Right lobe of liver (tissue), 6 donors: ENCODE measurements at regions not wholly inside any gene's neighbourhood (a gene's known extent, or its start where the extent isn't known, plus 50 kb on each side); places are given as distances from the start of the nearest gene placed in this dataset.

Experiments
- ATAC-seq, 4 donors: fragments of 200-7000 bp; cut with Tn5 transposase; one replicate each; pipeline ENCODE4 v1.9.1; 2020; ENCODE audit warnings: mild to moderate bottlenecking in 4 of 4, moderate library complexity in 4 of 4
- DNase-seq, 3 donors: peaks; one replicate each; pipeline ENCODE4 v3.0.0-alpha.2; 2020
- H3K27ac ChIP-seq, 3 donors: fragments of 200-600 bp; one replicate each; pipeline ENCODE4 v1.8.0; 2022
- H3K27me3 ChIP-seq, 2 donors: fragments of 200-600 bp; one replicate each; pipeline ENCODE4 v1.8.0; 2022
- H3K36me3 ChIP-seq, 4 donors: fragments of 200-600 bp; sonication (generic) in 1 of 4; one replicate each; pipeline versions ENCODE4 v1.5.1 to v1.8.0; 2017 to 2022; ENCODE audit warnings: control low read depth in 1 of 4
- H3K4me1 ChIP-seq, 4 donors: fragments of 200-600 bp; sonication (generic) in 1 of 4; one replicate each; pipeline versions ENCODE4 v1.5.1 to v1.8.0; 2017 to 2022; ENCODE audit warnings: control low read depth in 1 of 4
- H3K4me3 ChIP-seq, 3 donors: fragments of 200-600 bp; one replicate each; pipeline ENCODE4 v1.8.0; 2022
- H3K9me3 ChIP-seq, 4 donors: fragments of 200-600 bp; sonication (generic) in 1 of 4; one replicate each; pipeline versions ENCODE4 v1.5.1 to v1.8.0; 2017 to 2022; ENCODE audit warnings: control low read depth in 1 of 4
- CTCF ChIP-seq, 4 donors: fragments of 200-600 bp in 3 of 4; fragments of 450-650 bp in 1 of 4; IDR thresholded peaks; one replicate each; pipeline versions ENCODE4 v1.5.1 to v1.8.0; 2016 to 2022; ENCODE audit warnings: antibody characterized with exemption in 4 of 4, mild to moderate bottlenecking in 2 of 4
- POLR2A ChIP-seq: fragments of 450-650 bp; IDR thresholded peaks from one replicate; pipeline ENCODE4 v1.6.1; 2017; ENCODE audit warnings: antibody characterized with exemption, mild to moderate bottlenecking
- WGBS: methylation state at CpG from one replicate; pipeline ENCODE4 v1.1.6; 2018; ENCODE audit warnings: low coverage, low lambda C conversion rate; ENCODE audit not compliant: insufficient coverage; ENCODE audit errors: missing lambda C conversion rate; 5-methylcytosine and 5-hydroxymethylcytosine counted together
- intact Hi-C, 2 donors: fragments of 100-400 bp; cut with DNase I; formaldehyde crosslinking; loops; one replicate each; pipeline versions ENCODE4 v1.11.2 to v1.14.1; 2022
- donor health status: DM: no; HTN: yes; CAD: no.
- donor health status: DM: no; HTN: no; CAD: no.
- donor health status: DM: no; HTN: no; CAD: no.
- donor health status: DM: no; HTN: yes; CAD: no.
- donor health status: DM: no; HTN: yes; CAD: no.

DNA sequence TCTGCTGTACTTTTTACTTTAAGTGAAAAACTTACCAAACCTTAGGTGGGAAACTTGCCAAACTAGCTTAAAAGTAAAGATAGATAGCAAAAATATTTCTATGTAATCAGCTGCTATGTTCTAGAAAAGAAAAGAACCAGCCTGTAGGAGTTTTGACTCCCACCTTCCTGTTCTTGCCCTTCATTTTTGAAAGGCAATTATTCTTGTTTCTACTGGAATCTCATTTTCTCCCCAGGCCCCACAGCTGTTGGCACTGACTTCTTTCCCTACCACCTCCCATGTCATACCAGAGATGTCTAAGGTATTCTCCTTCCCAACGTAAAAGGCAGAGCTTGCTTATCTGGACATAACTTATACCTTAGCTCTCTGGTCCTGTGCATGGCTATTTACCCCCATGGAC lies 389.7 kb downstream of the ARHGEF28 start:
- Histone ChIP-seq H3K27ac (no peak overlapping the region), H3K4me3 (no peak overlapping the region), H3K36me3 (no peaks in the 10 kb centered on the region), H3K9me3 (no peaks in the 10 kb centered on the region), H3K4me1 (no peaks in the 10 kb centered on the region), H3K27me3 (no peaks in the 10 kb centered on the region)
- intact Hi-C loops, result no loop called here
- no peak for TF ChIP-seq CTCF (IDR thresholded peaks at IDR 0.05)
- no peak for TF ChIP-seq POLR2A
- no peak for DNase-seq
- 90% methylated on average over 1 of the region's 1 CpG for WGBS
- no peak for ATAC-seq

DNA sequence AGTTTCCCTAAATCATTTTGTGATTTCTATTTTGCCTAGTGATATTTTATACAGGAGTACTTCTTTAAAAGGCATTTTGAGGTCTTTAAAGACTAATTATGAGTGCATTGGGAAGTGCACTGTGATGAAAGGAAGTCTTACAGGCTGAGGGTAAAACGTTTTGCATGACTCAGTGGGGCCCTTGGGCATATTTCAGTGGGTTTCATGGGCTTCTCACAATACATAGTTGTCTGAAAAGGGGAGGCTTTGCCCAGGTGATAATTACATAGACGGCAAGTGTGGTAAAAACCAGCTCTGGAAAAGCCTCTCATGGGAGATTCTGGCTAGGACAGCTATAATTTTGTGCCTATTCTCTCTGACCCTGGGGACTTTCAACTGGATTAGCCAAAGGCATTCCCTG lies 387.2 kb downstream of the ARHGEF28 start:
- intact Hi-C loops, result no loop called here
- H3K4me1 ChIP-seq, result no peaks in the 10 kb centered on the region
- no peaks in the 10 kb centered on the region for H3K9me3 ChIP-seq
- TF ChIP-seq CTCF (IDR thresholded peaks at IDR 0.05) (no peak), POLR2A (no peak)
- H3K27me3 ChIP-seq, result no peaks in the 10 kb centered on the region
- DNase-seq, result no peak
- H3K27ac ChIP-seq, result no peak overlapping the region
- no peak for ATAC-seq
- no peaks in the 10 kb centered on the region for H3K36me3 ChIP-seq
- H3K4me3 ChIP-seq, result no peak overlapping the region
- 53% methylated on average over 2 of the region's 2 CpGs for WGBS

GRCh38 chr5:74009502-74009901 lies 383.5 kb downstream of the ARHGEF28 start:
- intact Hi-C loops, result no loop called here
- Histone ChIP-seq H3K4me3 (no peak overlapping the region), H3K36me3 (no peaks in the 10 kb centered on the region), H3K9me3 (no peaks in the 10 kb centered on the region), H3K4me1 (no peaks in the 10 kb centered on the region), H3K27ac (no peak overlapping the region), H3K27me3 (no peaks in the 10 kb centered on the region)
- 28% methylated on average over 1 of the region's 1 CpG for WGBS
- ATAC-seq (no peak), DNase-seq (no peak)
- no peak for TF ChIP-seq POLR2A
- TF ChIP-seq CTCF (IDR thresholded peaks at IDR 0.05), result no peak

DNA sequence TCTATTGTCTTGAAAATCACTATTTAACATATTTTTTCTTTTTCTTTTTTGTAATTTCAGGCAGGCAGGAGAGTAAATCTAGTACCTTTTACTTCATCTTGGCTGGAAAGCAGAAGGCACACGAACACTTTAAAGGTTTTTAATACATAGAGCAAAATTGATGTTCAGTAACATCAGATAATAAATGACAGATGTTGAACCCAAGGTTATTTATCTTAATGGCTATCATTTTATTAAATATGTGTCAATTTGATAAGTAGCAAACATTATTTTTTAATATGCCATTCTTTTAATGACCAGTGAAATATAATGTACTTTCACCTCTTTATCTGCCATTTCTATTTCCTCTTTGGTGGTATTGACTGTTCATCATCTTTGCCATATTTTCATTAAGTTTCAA lies 381.2 kb downstream of the ARHGEF28 start:
- H3K27me3 ChIP-seq, result no peaks in the 10 kb centered on the region
- ATAC-seq (no peak), DNase-seq (no peak)
- no peaks in the 10 kb centered on the region for H3K9me3 ChIP-seq
- H3K4me3 ChIP-seq, result no peak overlapping the region
- H3K36me3 ChIP-seq, result no peaks in the 10 kb centered on the region
- 0% methylated on average over 1 of the region's 1 CpG for WGBS
- intact Hi-C loops, result no loop called here
- no peaks in the 10 kb centered on the region for H3K4me1 ChIP-seq
- no peak for TF ChIP-seq POLR2A
- H3K27ac ChIP-seq, result no peak overlapping the region

GRCh38 chr5:73999297-73999696 lies 373.3 kb downstream of the ARHGEF28 start:
- intact Hi-C loops, result no loop called here
- Histone ChIP-seq H3K27me3 (no peaks in the 10 kb centered on the region), H3K27ac (no peak overlapping the region), H3K4me3 (no peak overlapping the region), H3K9me3 (no peaks in the 10 kb centered on the region), H3K4me1 (no peaks in the 10 kb centered on the region), H3K36me3 (no peaks in the 10 kb centered on the region)
- 62% methylated on average over 3 of the region's 3 CpGs for WGBS
- TF ChIP-seq CTCF (IDR thresholded peaks at IDR 0.05) (no peak), POLR2A (no peak)
- ATAC-seq, result no peak
- no peak for DNase-seq
